ENCODE measurements at regions not wholly inside any gene's neighbourhood (a gene's known extent, or its start where the extent isn't known, plus 50 kb on each side); places are given as distances from the start of the nearest gene placed in this dataset.

GRCh38 chr1:157277913-157278312 lies 139.7 kb upstream of the ETV3 start:
- Histone ChIP-seq H3K9me1 (ENCODE audit: insufficient read depth, low read length) (no peaks in the 10 kb centered on the region), H4K20me1 (ENCODE audit: insufficient read depth, low read length) (no peaks in the 10 kb centered on the region), H2BK20ac (ENCODE audit: low read depth, low read length) (no peak overlapping the region), H4K5ac (ENCODE audit: low read depth, low read length) (no peak overlapping the region), H3K4ac (ENCODE audit: low read depth, low read length) (no peak overlapping the region), H3K23ac (ENCODE audit: low read depth, low read length) (no peak overlapping the region), H2AK5ac (ENCODE audit: low read depth, low read length) (no peak overlapping the region), H3K9ac (ENCODE audit: low read depth, low read length) (no peak overlapping the region), H2AFZ (replicated peaks; ENCODE audit: low read length, poor library complexity) (no peak overlapping the region), H3K4me3 (ENCODE audit: insufficient read depth, low read depth, low read length) (no peak overlapping the region), H4K8ac (ENCODE audit: low read depth in 2 of 2, low read length in 2 of 2) (no peak overlapping the region), H2BK15ac (ENCODE audit: low read depth, low read length) (no peak overlapping the region), H3K27ac (ENCODE audit: insufficient read depth, low read length) (no peak overlapping the region), H2BK5ac (ENCODE audit: low read depth, low read length, poor library complexity, severe bottlenecking) (no peak overlapping the region), H2BK120ac (ENCODE audit: low read depth, low read length) (no peak overlapping the region), H3K36me3 (ENCODE audit: control insufficient read depth, insufficient read depth, low read length) (no peaks in the 10 kb centered on the region), H3K79me1 (ENCODE audit: low read depth in 1 of 2, low read length in 2 of 2) (no peaks in the 10 kb centered on the region), H3K56ac (ENCODE audit: extremely low read depth, insufficient read depth, low read length) (no peak overlapping the region), H3K4me2 (ENCODE audit: low read depth, low read length) (no peak overlapping the region), H3K4me1 (ENCODE audit: control insufficient read depth, insufficient read depth, low read length) (no peaks in the 10 kb centered on the region), H3K18ac (ENCODE audit: low read depth, low read length) (no peak overlapping the region), H3K27me3 (ENCODE audit: control insufficient read depth, insufficient read depth, low read length) (peaks cover 7% of the 10 kb centered on the region), H4K91ac (ENCODE audit: insufficient read depth, low read depth, low read length) (no peak overlapping the region), H3K9me3 (ENCODE audit: control insufficient read depth, insufficient read depth, low read length) (no peaks in the 10 kb centered on the region), H3K14ac (replicated peaks; ENCODE audit: low read depth, low read length) (no peak overlapping the region), H2AK9ac (replicated peaks; ENCODE audit: low read depth, low read length, poor library complexity) (no peak overlapping the region)
- no peak for ATAC-seq (ENCODE audit: low read depth)
- intact Hi-C loops (cut with micrococcal nuclease) = no loop called here
- in situ Hi-C loops (cut with MboI; ENCODE audit: low sequenced_read_pairs) = no loop called here
- WGBS, 2 experiments (ENCODE audit: extremely low coverage in 2 of 2, insufficient read length in 1 of 2) = 30 to 100% methylated on average over 1 to 2 of the region's 3 CpGs
- TF ChIP-seq RCOR1 (IDR thresholded peaks at IDR 0.05; ENCODE audit: insufficient replicate concordance, low read length) = no peak
- TF ChIP-seq MXI1 (IDR thresholded peaks at IDR 0.05; ENCODE audit: borderline replicate concordance, low read depth, low read length) = no peak
- TF ChIP-seq BHLHE40 (IDR thresholded peaks at IDR 0.05; ENCODE audit: low read depth, low read length) = no peak
- no peak for TF ChIP-seq RFX5 (IDR thresholded peaks at IDR 0.05; ENCODE audit: low read depth, low read length)
- TF ChIP-seq ELK1 (IDR thresholded peaks at IDR 0.05; ENCODE audit: borderline replicate concordance, low read depth, low read length) = no peak
- no peak for TF ChIP-seq POLR2A (IDR thresholded peaks at IDR 0.05; ENCODE audit: low read depth, low read length)
- TF ChIP-seq CHD1 (IDR thresholded peaks at IDR 0.05; ENCODE audit: low read depth, low read length) = no peak
- no peak for TF ChIP-seq SMC3 (IDR thresholded peaks at IDR 0.05; ENCODE audit: low read depth, low read length)
- no peak for TF ChIP-seq MAZ (IDR thresholded peaks at IDR 0.05; ENCODE audit: borderline replicate concordance, low read depth, low read length)
- POLR2A ChIA-PET (ENCODE audit: unreplicated experiment) = no interaction called here
- dilution Hi-C loops (cut with HindIII; ENCODE audit: low sequenced_read_pairs, unreplicated experiment) = no loop called here
- no TSS peak for BruUV-seq (replicated peaks)
- CTCF ChIA-PET = no interaction called here
- no peak for DNase-seq
